GM23338 (cell line): ENCODE measurements at regions not wholly inside any gene's neighbourhood (a gene's known extent, or its start where the extent isn't known, plus 50 kb on each side); places are given as distances from the start of the nearest gene placed in this dataset.

Source experiments
- ATAC-seq: fragments of 200-7000 bp; cut with Tn5 transposase; 3 replicates; pipeline ENCODE4 v1.9.1; 2020
- DNase-seq: peaks from one replicate; pipeline ENCODE4 v3.0.0-alpha.2; 2015; ENCODE audit warnings: low spot score
- H2AFZ ChIP-seq: fragments of 200-600 bp; sonication (generic); 2 replicates; pipeline ENCODE4 v1.8.0; 2016; ENCODE audit warnings: antibody characterized with exemption, mild to moderate bottlenecking, moderate library complexity
- H3F3A ChIP-seq: fragments of 200-600 bp; sonication (generic); replicated peaks from 2 replicates; pipeline ENCODE4 v1.8.0; 2017; ENCODE audit warnings: antibody characterized with exemption, mixed run types, low read depth
- H3K27ac ChIP-seq: fragments of 200-600 bp; sonication (generic); 2 replicates; pipeline ENCODE4 v1.6.1; 2016; ENCODE audit warnings: low read depth
- H3K27me3 ChIP-seq: fragments of 200-600 bp; sonication (generic); 2 replicates; pipeline ENCODE4 v1.8.0; 2016; ENCODE audit warnings: mild to moderate bottlenecking, mixed run types, moderate library complexity; ENCODE audit not compliant: insufficient read depth
- H3K36me3 ChIP-seq: fragments of 200-600 bp; sonication (generic); 2 replicates; pipeline ENCODE4 v1.8.0; 2016; ENCODE audit warnings: mild to moderate bottlenecking; ENCODE audit not compliant: insufficient read depth
- H3K4me1 ChIP-seq: fragments of 200-600 bp; sonication (generic); 2 replicates; pipeline ENCODE4 v1.8.0; 2016; ENCODE audit warnings: mild to moderate bottlenecking, moderate library complexity; ENCODE audit not compliant: insufficient read depth
- H3K4me2 ChIP-seq: fragments of 200-600 bp; sonication (generic); 2 replicates; pipeline ENCODE4 v1.7.1; 2017; ENCODE audit warnings: mixed run types
- H3K4me3 ChIP-seq: fragments of 200-600 bp; sonication (generic); 2 replicates; pipeline ENCODE4 v1.6.1; 2016; ENCODE audit warnings: mixed run types
- H3K79me2 ChIP-seq: fragments of 200-600 bp; sonication (generic); replicated peaks from 2 replicates; pipeline ENCODE4 v1.8.0; 2017; ENCODE audit warnings: mild to moderate bottlenecking; ENCODE audit not compliant: insufficient read depth
- H3K9me2 ChIP-seq: fragments of 200-600 bp; sonication (generic); 2 replicates; pipeline ENCODE4 v1.8.0; 2017; ENCODE audit not compliant: insufficient read depth
- H4K20me1 ChIP-seq: fragments of 200-600 bp; sonication (generic); replicated peaks from 2 replicates; pipeline ENCODE4 v1.8.0; 2017; ENCODE audit warnings: mild to moderate bottlenecking; ENCODE audit not compliant: insufficient read depth
- H3K27ac Mint-ChIP-seq: 2 replicates; pipeline ENCODE4 v1.8.0; 2020; ENCODE audit warnings: inconsistent platforms, mild to moderate bottlenecking, moderate library complexity, mixed read lengths
- H3K27me3 Mint-ChIP-seq: 3 replicates; pipeline ENCODE4 v1.8.0; 2022; ENCODE audit warnings: low read depth, mild to moderate bottlenecking, moderate library complexity, mixed read lengths, inconsistent platforms; ENCODE audit not compliant: insufficient read depth, poor library complexity
- H3K36me3 Mint-ChIP-seq: 3 replicates; pipeline ENCODE4 v1.8.0; 2021; ENCODE audit warnings: low read depth, mild to moderate bottlenecking, inconsistent platforms, moderate library complexity, mixed read lengths
- H3K4me1 Mint-ChIP-seq: 3 replicates; pipeline ENCODE4 v1.8.0; 2020; ENCODE audit warnings: mild to moderate bottlenecking, inconsistent platforms, mixed read lengths
- H3K4me3 Mint-ChIP-seq: 3 replicates; pipeline ENCODE4 v1.8.0; 2021; ENCODE audit warnings: moderate library complexity, mild to moderate bottlenecking, inconsistent platforms, mixed read lengths
- H3K9me3 Mint-ChIP-seq: 3 replicates; pipeline ENCODE4 v1.8.0; 2020; ENCODE audit warnings: moderate library complexity, mild to moderate bottlenecking, inconsistent platforms, mixed read lengths
- CREB1 ChIP-seq: fragments of 250-450 bp; sonication (Bioruptor Pico); IDR thresholded peaks from 2 replicates; pipeline ENCODE4 v1.5.0; 2020; ENCODE audit warnings: low read depth, mild to moderate bottlenecking, moderate library complexity
- CTCF ChIP-seq, 2 experiments: fragments of 200-600 bp in 1 of 2; sonication (generic) in 1 of 2; conservative IDR thresholded peaks; 2 replicates each; pipeline versions ENCODE4 v1.5.1 to v1.6.1; 2016 to 2017; ENCODE audit warnings: antibody characterized with exemption in 2 of 2, low read depth in 2 of 2, mild to moderate bottlenecking in 2 of 2, moderate library complexity in 1 of 2
- ETS1 ChIP-seq: IDR thresholded peaks from 2 replicates; pipeline ENCODE4 v1.6.1; 2016; ENCODE audit warnings: antibody characterized with exemption
- EZH2 ChIP-seq: fragments of 200-600 bp; sonication (generic); IDR thresholded peaks from one replicate; pipeline ENCODE4 v1.8.0; 2017; ENCODE audit warnings: antibody characterized with exemption, mild to moderate bottlenecking, low read depth; ENCODE audit not compliant: unreplicated experiment
- EZH2phosphoT487 ChIP-seq: fragments of 200-600 bp; sonication (generic); IDR thresholded peaks from one replicate; pipeline ENCODE4 v1.8.1; 2018; ENCODE audit warnings: antibody characterized with exemption; ENCODE audit not compliant: unreplicated experiment
- JUNB ChIP-seq: IDR thresholded peaks from one replicate; pipeline ENCODE4 v1.6.1; 2016; ENCODE audit warnings: antibody characterized with exemption; ENCODE audit not compliant: unreplicated experiment
- NANOG ChIP-seq: IDR thresholded peaks from 2 replicates; pipeline ENCODE4 v1.6.1; 2016; ENCODE audit warnings: antibody characterized with exemption, borderline replicate concordance
- POLR2AphosphoS5 ChIP-seq: IDR thresholded peaks from 2 replicates; pipeline ENCODE4 v1.6.1; 2016; ENCODE audit warnings: antibody characterized with exemption, low read depth
- REST ChIP-seq: IDR thresholded peaks from one replicate; pipeline ENCODE4 v1.6.1; 2018; ENCODE audit warnings: antibody characterized with exemption; ENCODE audit not compliant: unreplicated experiment
- STAT1 ChIP-seq: IDR thresholded peaks from one replicate; pipeline ENCODE4 v1.6.1; 2016; ENCODE audit warnings: antibody characterized with exemption; ENCODE audit not compliant: unreplicated experiment
- ZNF114 ChIP-seq: fragments of 250-450 bp; sonication (Bioruptor Pico); IDR thresholded peaks from 2 replicates; pipeline ENCODE4 v1.5.0; 2020; ENCODE audit warnings: mild to moderate bottlenecking, moderate library complexity
- ZNF331 ChIP-seq: fragments of 250-450 bp; sonication (Bioruptor Pico); IDR thresholded peaks from 2 replicates; pipeline ENCODE4 v1.5.0; 2020; ENCODE audit warnings: low read depth, mild to moderate bottlenecking, moderate library complexity
- ZNF462 ChIP-seq: fragments of 250-450 bp; sonication (Bioruptor Pico); IDR thresholded peaks from 2 replicates; pipeline ENCODE4 v1.5.0; 2020; ENCODE audit warnings: mild to moderate bottlenecking, moderate library complexity

GRCh38 chr12:19880721-19881120, 441.4 kb downstream of the AEBP2 start:
- H2AFZ ChIP-seq, result no peak overlapping the region
- Mint-ChIP-seq H3K36me3 (peaks cover 4% of the 10 kb centered on the region; the same call in 1 of the 3 replicates), H3K4me1 (no peaks in the 10 kb centered on the region), H3K27me3 (no peaks in the 10 kb centered on the region), H3K27ac (no peak overlapping the region), H3K9me3 (peaks cover 4% of the 10 kb centered on the region; the same call in 2 of the 3 replicates), H3K4me3 (no peak overlapping the region)
- H3K9me2 ChIP-seq, result no peaks in the 10 kb centered on the region; the same call in 1 of the 2 replicates
- TF ChIP-seq STAT1 (no peak), CTCF (conservative IDR thresholded peaks at IDR 0.05; ENCODE audit: low read depth in 2 of 2) (no peak), ZNF331 (CRISPR knock-in tag) (no peak), REST (no peak), JUNB (no peak), ZNF114 (CRISPR knock-in tag) (no peak), NANOG (no peak), ETS1 (no peak), ZNF462 (CRISPR knock-in tag) (no peak), POLR2AphosphoS5 (no peak), EZH2 (no peak), CREB1 (no peak), EZH2phosphoT487 (no peak)
- H3F3A ChIP-seq, result no peaks in the 10 kb centered on the region
- no peak overlapping the region for H3K4me2 ChIP-seq
- no peaks in the 10 kb centered on the region for H3K36me3 ChIP-seq
- no peak overlapping the region for H3K27ac ChIP-seq
- no peak overlapping the region for H3K4me3 ChIP-seq
- H3K79me2 ChIP-seq, result no peaks in the 10 kb centered on the region
- H3K27me3 ChIP-seq, result no peaks in the 10 kb centered on the region
- no peak for DNase-seq
- no peaks in the 10 kb centered on the region for H3K4me1 ChIP-seq
- H4K20me1 ChIP-seq, result no peaks in the 10 kb centered on the region
- ATAC-seq, result no peak
